Spleen (tissue), 11 donors: ENCODE measurements at regions not wholly inside any gene's neighbourhood (a gene's known extent, or its start where the extent isn't known, plus 50 kb on each side); places are given as distances from the start of the nearest gene placed in this dataset.

Experiments
- DNase-seq: peaks from one replicate; pipeline ENCODE4 v3.0.0-alpha.2; 2020
- H3K27ac ChIP-seq, 8 donors: fragments of 200-600 bp; sonication (generic) in 7 of 8; 1 replicate in 4 of 8; 2 replicates in 4 of 8; pipeline versions ENCODE4 v1.5.0 to v1.8.0; 2016 to 2021; ENCODE audit warnings: inconsistent platforms in 4 of 8, mild to moderate bottlenecking in 4 of 8, moderate library complexity in 1 of 8
- H3K27me3 ChIP-seq, 7 donors: fragments of 200-600 bp; sonication (generic) in 6 of 7; replicated peaks in 1 of 7; 1 replicate in 4 of 7; 2 replicates in 3 of 7; pipeline versions ENCODE4 v1.5.0 to v1.8.0; 2016 to 2021; ENCODE audit warnings: inconsistent platforms in 3 of 7, mild to moderate bottlenecking in 1 of 7
- H3K36me3 ChIP-seq, 6 donors: fragments of 200-600 bp; sonication (generic) in 5 of 6; 1 replicate in 4 of 6; 2 replicates in 2 of 6; pipeline versions ENCODE4 v1.5.0 to v1.8.0; 2016 to 2021; ENCODE audit warnings: inconsistent platforms in 2 of 6
- H3K4me1 ChIP-seq, 6 donors: fragments of 200-600 bp; sonication (generic) in 5 of 6; 1 replicate in 3 of 6; 2 replicates in 3 of 6; pipeline versions ENCODE4 v1.5.0 to v1.8.0; 2016 to 2021; ENCODE audit warnings: inconsistent platforms in 3 of 6
- H3K4me3 ChIP-seq, 8 donors: fragments of 200-600 bp; sonication (generic) in 7 of 8; 1 replicate in 4 of 8; 2 replicates in 4 of 8; pipeline versions ENCODE4 v1.5.0 to v1.8.0; 2016 to 2021; ENCODE audit warnings: inconsistent platforms in 4 of 8, mild to moderate bottlenecking in 4 of 8, moderate library complexity in 2 of 8
- H3K9me3 ChIP-seq, 8 donors: fragments of 200-600 bp; sonication (generic) in 7 of 8; 1 replicate in 4 of 8; 2 replicates in 4 of 8; pipeline versions ENCODE4 v1.5.0 to v1.8.0; 2016 to 2021; ENCODE audit warnings: inconsistent platforms in 4 of 8
- CTCF ChIP-seq, 11 experiments: fragments of 200-600 bp in 7 of 11; fragments of 450-650 bp in 4 of 11; sonication (generic) in 4 of 11; IDR thresholded peaks in 8 of 11; conservative IDR thresholded peaks in 3 of 11; 1 replicate in 7 of 11; 2 replicates in 4 of 11; pipeline versions ENCODE4 v1.4.0 to v1.8.0; 2016 to 2021; ENCODE audit warnings: antibody characterized with exemption in 11 of 11, inconsistent platforms in 4 of 11, mild to moderate bottlenecking in 1 of 11
- POLR2A ChIP-seq, 3 donors: fragments of 450-650 bp; IDR thresholded peaks; one replicate each; pipeline ENCODE4 v1.5.1; 2017; ENCODE audit warnings: antibody characterized with exemption in 3 of 3, mild to moderate bottlenecking in 1 of 3
- POLR2AphosphoS5 ChIP-seq, 3 donors: sonication (generic); formaldehyde crosslinking; IDR thresholded peaks; one replicate each; pipeline ENCODE4 v1.5.1; 2017; ENCODE audit warnings: antibody characterized with exemption in 3 of 3
- WGBS, 5 donors: extraction: QIAGEN DNeasy Blood & Tissue Kit in 3 of 5; methylation state at CpG; one replicate each; pipeline versions ENCODE4 v1.1.5 to v1.1.7; 2013 to 2018; 5-methylcytosine and 5-hydroxymethylcytosine counted together
- intact Hi-C: fragments of 100-400 bp; cut with DNase I; formaldehyde crosslinking; loops from one replicate; pipeline ENCODE4 v1.15.0; 2023; ENCODE audit warnings: low total_unique reads
- donor health status: healthy with polysubstance abuse.
- donor health status: DM: no; HTN: no; CAD: no; lungs with moderate emphysema.
- donor health status: DM: no; HTN: no; CAD: no.
- donor health status: Bipolar disorder and iron deficiency.
- donor health status: healthy.
- donor health status: DM: no; HTN: no; CAD: no.
- donor health status: DM: yes; HTN: yes; CAD: no.

- no peak overlapping the region for H3K4me3 ChIP-seq
- no peak overlapping the region for H3K27ac ChIP-seq
- intact Hi-C loops: no loop called here
- no peak for DNase-seq
- 50 to 73% (median 62%) methylated on average over 2 of the region's 2 CpGs for WGBS, 5 donors
- no peaks in the 10 kb centered on the region for H3K36me3 ChIP-seq
- no peaks in the 10 kb centered on the region for H3K4me1 ChIP-seq
- H3K27me3 ChIP-seq: no peaks in the 10 kb centered on the region
- peaks cover 0 to 26% (median 11%) of the 10 kb centered on the region in 8 donors for H3K9me3 ChIP-seq
- TF ChIP-seq POLR2AphosphoS5 (IDR thresholded peaks at IDR 0.05) (no peak), POLR2A (IDR thresholded peaks at IDR 0.05) (no peak), CTCF (IDR thresholded peaks at IDR 0.05 in 8 of 11, conservative IDR thresholded peaks at IDR 0.05 in 3 of 11) (no peak)
Measured at GRCh38 chr20:22005535-22005934, 300.1 kb downstream of the PAX1 start.

- no peak overlapping the region for H3K4me3 ChIP-seq
- WGBS, 5 donors: 58 to 76% (median 64%) methylated on average over 2 of the region's 2 CpGs
- intact Hi-C loops: no loop called here
- H3K36me3 ChIP-seq: no peaks in the 10 kb centered on the region
- no peak overlapping the region for H3K27ac ChIP-seq
- DNase-seq: no peak
- H3K27me3 ChIP-seq: no peaks in the 10 kb centered on the region
- no peak for TF ChIP-seq POLR2AphosphoS5 (IDR thresholded peaks at IDR 0.05)
- no peak for TF ChIP-seq POLR2A (IDR thresholded peaks at IDR 0.05)
- TF ChIP-seq CTCF (IDR thresholded peaks at IDR 0.05 in 8 of 11, conservative IDR thresholded peaks at IDR 0.05 in 3 of 11): no peak
- no peaks in the 10 kb centered on the region for H3K4me1 ChIP-seq
- H3K9me3 ChIP-seq: peaks cover 0 to 21% (median 8%) of the 10 kb centered on the region in 8 donors
Measured at GRCh38 chr20:22004946-22005345, 299.5 kb downstream of the PAX1 start.

GRCh38 chr20:22003680-22004079, 298.2 kb downstream of the PAX1 start:
- Histone ChIP-seq H3K27me3 (no peaks in the 10 kb centered on the region), H3K9me3 (peaks cover 0 to 12% (median 2%) of the 10 kb centered on the region in 8 donors), H3K4me1 (no peaks in the 10 kb centered on the region), H3K27ac (no peak overlapping the region), H3K4me3 (no peak overlapping the region), H3K36me3 (no peaks in the 10 kb centered on the region)
- intact Hi-C loops: no loop called here
- TF ChIP-seq CTCF (IDR thresholded peaks at IDR 0.05 in 8 of 11, conservative IDR thresholded peaks at IDR 0.05 in 3 of 11) (no peak), POLR2A (IDR thresholded peaks at IDR 0.05) (no peak), POLR2AphosphoS5 (IDR thresholded peaks at IDR 0.05) (no peak)
- no peak for DNase-seq

GRCh38 chr20:22001886-22002285, 296.4 kb downstream of the PAX1 start:
- intact Hi-C loops: no loop called here
- H3K4me1 ChIP-seq: no peaks in the 10 kb centered on the region
- no peak overlapping the region for H3K27ac ChIP-seq
- H3K36me3 ChIP-seq: no peaks in the 10 kb centered on the region
- 56 to 86% (median 65%) methylated on average over 1 of the region's 1 CpG for whole genome bisulfite sequencing, 5 donors
- no peak for TF ChIP-seq CTCF (IDR thresholded peaks at IDR 0.05 in 8 of 11, conservative IDR thresholded peaks at IDR 0.05 in 3 of 11)
- TF ChIP-seq POLR2AphosphoS5 (IDR thresholded peaks at IDR 0.05): no peak
- no peak for TF ChIP-seq POLR2A (IDR thresholded peaks at IDR 0.05)
- H3K27me3 ChIP-seq: no peaks in the 10 kb centered on the region
- H3K9me3 ChIP-seq: peaks cover 0 to 5% (median 0%) of the 10 kb centered on the region in 8 donors
- H3K4me3 ChIP-seq: no peak overlapping the region
- DNase-seq: no peak
